Epithelial cell of proximal tubule (primary cell): ENCODE measurements at regions not wholly inside any gene's neighbourhood (a gene's known extent, or its start where the extent isn't known, plus 50 kb on each side); places are given as distances from the start of the nearest gene placed in this dataset.
A peak's percentile ranks its signal among the peaks of the same experiment; 100 is the strongest.

Experiments used
- DNase-seq: peaks from one replicate; pipeline ENCODE4 v3.0.0-alpha.2; 2011; ENCODE audit warnings: low read depth
- H3K4me3 ChIP-seq: 2 replicates; pipeline ENCODE4 v1.5.1; 2011; ENCODE audit warnings: low read depth, mild to moderate bottlenecking, low read length
- CTCF ChIP-seq: conservative IDR thresholded peaks from 2 replicates; pipeline ENCODE4 v1.5.1; 2012; ENCODE audit warnings: low read depth, mild to moderate bottlenecking, low read length

GRCh38 chr9:87212605-87213021, 265.3 kb upstream of the GAS1 start:
- no peak for TF ChIP-seq CTCF
- DNase-seq, result peak; percentile 76
- H3K4me3 ChIP-seq, result no peak overlapping the region

GRCh38 chr9:87213948-87214347, 266.6 kb upstream of the GAS1 start:
- TF ChIP-seq CTCF, result no peak
- H3K4me3 ChIP-seq, result no peak overlapping the region
- DNase-seq, result no peak

GRCh38 chr9:87214991-87215390, 267.7 kb upstream of the GAS1 start:
- no peak for DNase-seq
- no peak overlapping the region for H3K4me3 ChIP-seq
- no peak for TF ChIP-seq CTCF

GRCh38 chr9:87216036-87216435, 268.7 kb upstream of the GAS1 start:
- H3K4me3 ChIP-seq, result no peak overlapping the region
- TF ChIP-seq CTCF, result no peak
- DNase-seq, result no peak

- H3K4me3 ChIP-seq, result no peak overlapping the region
- no peak for TF ChIP-seq CTCF
- DNase-seq, result no peak
These were observed 269.7 kb upstream of the GAS1 start for GRCh38 chr9:87216897-87217455.

- H3K4me3 ChIP-seq, result no peak overlapping the region
- TF ChIP-seq CTCF, result no peak
- DNase-seq, result no peak
These were observed 274.0 kb upstream of the DAPK1 start for GRCh38 chr9:87223392-87224246.

- no peak for DNase-seq
- no peak for TF ChIP-seq CTCF
- H3K4me3 ChIP-seq, result no peak overlapping the region
These were observed 270.8 kb upstream of the DAPK1 start for GRCh38 chr9:87226896-87227295.
